Sigmoid colon (tissue), 6 donors: ENCODE measurements at regions not wholly inside any gene's neighbourhood (a gene's known extent, or its start where the extent isn't known, plus 50 kb on each side); places are given as distances from the start of the nearest gene placed in this dataset.

Experiments used
- DNase-seq: peaks from one replicate; pipeline ENCODE4 v3.0.0-alpha.2; 2019
- H3K27ac ChIP-seq, 4 donors: fragments of 200-600 bp; sonication (generic); one replicate each; pipeline ENCODE4 v1.5.1; 2016 to 2019; ENCODE audit warnings: mild to moderate bottlenecking in 1 of 4
- H3K27me3 ChIP-seq, 3 donors: fragments of 200-600 bp; sonication (generic); one replicate each; pipeline ENCODE4 v1.5.1; 2019; ENCODE audit warnings: mild to moderate bottlenecking in 1 of 3
- H3K36me3 ChIP-seq, 4 donors: fragments of 200-600 bp; sonication (generic); one replicate each; pipeline ENCODE4 v1.5.1; 2016 to 2019
- H3K4me1 ChIP-seq, 4 donors: fragments of 200-600 bp; sonication (generic); one replicate each; pipeline ENCODE4 v1.5.1; 2017 to 2019
- H3K4me3 ChIP-seq, 4 donors: fragments of 200-600 bp; sonication (generic); one replicate each; pipeline ENCODE4 v1.5.1; 2017 to 2019; ENCODE audit warnings: mild to moderate bottlenecking in 2 of 4, moderate library complexity in 1 of 4
- H3K9me3 ChIP-seq, 4 donors: fragments of 200-600 bp in 3 of 4; sonication (generic) in 3 of 4; one replicate each; pipeline versions ENCODE4 v1.5.1 to v1.6.1; 2013 to 2019
- EP300 ChIP-seq, 4 donors: sonication (generic); formaldehyde crosslinking; IDR thresholded peaks; one replicate each; pipeline ENCODE4 v1.6.1; 2017; ENCODE audit warnings: antibody characterized with exemption in 4 of 4
- POLR2A ChIP-seq, 2 donors: fragments of 450-650 bp; IDR thresholded peaks; one replicate each; pipeline ENCODE4 v1.6.1; 2016; ENCODE audit warnings: antibody characterized with exemption in 2 of 2, mild to moderate bottlenecking in 2 of 2, moderate library complexity in 2 of 2
- POLR2AphosphoS5 ChIP-seq, 4 donors: sonication (generic); formaldehyde crosslinking; IDR thresholded peaks; one replicate each; pipeline ENCODE4 v1.6.1; 2017; ENCODE audit warnings: antibody characterized with exemption in 4 of 4
- WGBS, 2 donors: extraction: QIAGEN DNeasy Blood & Tissue Kit; methylation state at CpG; one replicate each; pipeline ENCODE4 v1.1.7; 2013; 5-methylcytosine and 5-hydroxymethylcytosine counted together
- intact Hi-C: fragments of 100-400 bp; cut with DNase I; formaldehyde crosslinking; loops from one replicate; pipeline ENCODE4 v1.15.1; 2023
- TF ChIP-seq, protein P1 (sequence below), 4 experiments: fragments of 450-650 bp in 3 of 4; fragments of 200-600 bp in 1 of 4; IDR thresholded peaks; one replicate each; pipeline ENCODE4 v1.5.1; 2016 to 2019; ENCODE audit warnings: antibody characterized with exemption in 4 of 4, mild to moderate bottlenecking in 3 of 4, moderate library complexity in 2 of 4
- donor health status: healthy with polysubstance abuse.
- donor health status: healthy.

DNA sequence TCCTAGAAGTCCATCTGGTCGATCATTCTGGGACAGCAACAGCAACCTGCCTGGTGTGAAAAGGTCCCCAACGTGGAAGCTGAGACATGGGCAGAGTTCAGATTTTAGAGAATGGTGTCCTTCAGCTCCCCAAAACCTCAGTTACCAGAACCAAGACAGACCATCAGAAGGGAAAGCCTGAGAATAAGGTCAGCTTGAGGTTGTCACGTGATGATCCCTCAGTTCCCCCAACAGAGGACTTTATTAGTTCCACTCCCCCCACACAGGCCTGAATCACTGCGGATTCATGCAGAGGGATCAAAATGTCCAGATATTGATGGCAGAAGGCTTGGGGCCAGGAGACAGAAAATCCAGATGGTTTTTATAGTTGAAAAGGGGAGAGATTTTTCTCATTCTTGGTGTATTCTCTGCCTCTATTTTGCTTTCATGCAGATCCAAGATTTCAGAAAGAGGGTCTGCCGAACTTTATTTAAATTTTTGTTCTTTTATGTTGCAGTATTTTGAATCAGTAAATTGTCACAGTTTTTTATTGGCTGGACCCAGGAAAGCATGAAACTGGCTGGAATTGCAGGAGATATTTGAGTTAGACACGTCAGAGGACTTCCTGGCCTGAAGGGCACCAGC, 139.0 kb upstream of the NTM start:
- no peak for DNase-seq
- no peak overlapping the region for H3K4me3 ChIP-seq
- no peaks in the 10 kb centered on the region for H3K36me3 ChIP-seq
- 53 to 67% methylated on average over 6 of the region's 6 CpGs for WGBS, 2 donors
- intact Hi-C loops: no loop called here
- H3K27me3 ChIP-seq: no peaks in the 10 kb centered on the region
- H3K27ac ChIP-seq: no peak overlapping the region
- H3K4me1 ChIP-seq: no peaks in the 10 kb centered on the region
- H3K9me3 ChIP-seq: no peaks in the 10 kb centered on the region
- TF ChIP-seq EP300 (IDR thresholded peaks at IDR 0.05) (no peak), POLR2A (IDR thresholded peaks at IDR 0.05) (no peak), POLR2AphosphoS5 (IDR thresholded peaks at IDR 0.05) (no peak)

DNA sequence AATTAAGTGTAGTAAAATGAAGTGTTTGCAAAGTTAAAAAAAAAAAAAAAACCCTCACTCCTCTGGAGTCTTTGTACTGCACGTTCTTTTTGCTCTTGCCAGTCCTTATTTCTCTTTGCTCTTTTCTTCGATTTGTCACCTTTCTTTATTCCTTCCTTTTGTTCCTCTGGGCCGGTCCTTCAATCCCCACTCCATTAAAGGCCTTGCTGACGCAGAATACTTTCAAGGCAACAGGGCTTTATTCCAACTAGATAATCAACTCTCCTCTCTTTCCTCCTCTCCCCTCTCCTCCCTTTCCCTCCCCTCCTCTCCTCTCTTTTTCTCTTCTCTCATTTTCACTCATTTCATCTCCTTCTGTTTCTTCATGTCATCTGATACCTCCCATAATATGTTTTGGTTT, 138.2 kb upstream of the NTM start:
- H3K27ac ChIP-seq: no peak overlapping the region
- H3K9me3 ChIP-seq: no peaks in the 10 kb centered on the region
- intact Hi-C loops: no loop called here
- WGBS, 2 donors: 70 to 80% methylated on average over 4 of the region's 4 CpGs
- no peak overlapping the region for H3K4me3 ChIP-seq
- DNase-seq: no peak
- no peaks in the 10 kb centered on the region for H3K27me3 ChIP-seq
- H3K36me3 ChIP-seq: no peaks in the 10 kb centered on the region
- H3K4me1 ChIP-seq: no peaks in the 10 kb centered on the region
- no peak for TF ChIP-seq POLR2AphosphoS5 (IDR thresholded peaks at IDR 0.05)
- no peak for TF ChIP-seq POLR2A (IDR thresholded peaks at IDR 0.05)
- TF ChIP-seq EP300 (IDR thresholded peaks at IDR 0.05): no peak
- TF ChIP-seq, protein P1, sequence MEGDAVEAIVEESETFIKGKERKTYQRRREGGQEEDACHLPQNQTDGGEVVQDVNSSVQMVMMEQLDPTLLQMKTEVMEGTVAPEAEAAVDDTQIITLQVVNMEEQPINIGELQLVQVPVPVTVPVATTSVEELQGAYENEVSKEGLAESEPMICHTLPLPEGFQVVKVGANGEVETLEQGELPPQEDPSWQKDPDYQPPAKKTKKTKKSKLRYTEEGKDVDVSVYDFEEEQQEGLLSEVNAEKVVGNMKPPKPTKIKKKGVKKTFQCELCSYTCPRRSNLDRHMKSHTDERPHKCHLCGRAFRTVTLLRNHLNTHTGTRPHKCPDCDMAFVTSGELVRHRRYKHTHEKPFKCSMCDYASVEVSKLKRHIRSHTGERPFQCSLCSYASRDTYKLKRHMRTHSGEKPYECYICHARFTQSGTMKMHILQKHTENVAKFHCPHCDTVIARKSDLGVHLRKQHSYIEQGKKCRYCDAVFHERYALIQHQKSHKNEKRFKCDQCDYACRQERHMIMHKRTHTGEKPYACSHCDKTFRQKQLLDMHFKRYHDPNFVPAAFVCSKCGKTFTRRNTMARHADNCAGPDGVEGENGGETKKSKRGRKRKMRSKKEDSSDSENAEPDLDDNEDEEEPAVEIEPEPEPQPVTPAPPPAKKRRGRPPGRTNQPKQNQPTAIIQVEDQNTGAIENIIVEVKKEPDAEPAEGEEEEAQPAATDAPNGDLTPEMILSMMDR (IDR thresholded peaks at IDR 0.05): no peak

DNA sequence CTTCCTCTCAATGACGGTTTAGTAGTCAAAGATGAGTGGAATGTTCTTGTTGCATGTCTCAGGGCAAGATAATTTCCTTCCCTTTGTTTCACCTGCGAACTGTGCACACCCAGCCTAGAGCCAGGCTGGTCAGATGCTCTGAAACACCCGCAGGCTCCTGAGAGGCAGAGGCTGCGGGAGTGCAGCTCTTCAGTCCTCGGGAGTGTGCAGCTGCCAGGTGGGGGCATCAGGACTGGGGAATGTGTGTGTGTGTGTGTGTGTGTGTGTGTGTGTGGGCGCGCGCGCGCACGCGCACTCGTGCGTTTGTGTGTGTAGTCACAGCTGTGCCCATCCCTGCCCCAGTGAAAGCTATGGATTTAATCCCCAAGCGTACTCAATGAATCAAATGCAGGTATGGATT, 136.2 kb upstream of the NTM start:
- Histone ChIP-seq H3K9me3 (no peaks in the 10 kb centered on the region), H3K27ac (no peak overlapping the region), H3K4me1 (no peaks in the 10 kb centered on the region), H3K27me3 (no peaks in the 10 kb centered on the region), H3K4me3 (no peak overlapping the region), H3K36me3 (no peaks in the 10 kb centered on the region)
- TF ChIP-seq POLR2AphosphoS5 (IDR thresholded peaks at IDR 0.05): no peak
- TF ChIP-seq POLR2A (IDR thresholded peaks at IDR 0.05): no peak
- TF ChIP-seq, protein P1 (IDR thresholded peaks at IDR 0.05): no peak
- no peak for TF ChIP-seq EP300 (IDR thresholded peaks at IDR 0.05)
- WGBS, 2 donors: 83 to 84% methylated on average over 15 of the region's 15 CpGs
- no peak for DNase-seq
- intact Hi-C loops: no loop called here

DNA sequence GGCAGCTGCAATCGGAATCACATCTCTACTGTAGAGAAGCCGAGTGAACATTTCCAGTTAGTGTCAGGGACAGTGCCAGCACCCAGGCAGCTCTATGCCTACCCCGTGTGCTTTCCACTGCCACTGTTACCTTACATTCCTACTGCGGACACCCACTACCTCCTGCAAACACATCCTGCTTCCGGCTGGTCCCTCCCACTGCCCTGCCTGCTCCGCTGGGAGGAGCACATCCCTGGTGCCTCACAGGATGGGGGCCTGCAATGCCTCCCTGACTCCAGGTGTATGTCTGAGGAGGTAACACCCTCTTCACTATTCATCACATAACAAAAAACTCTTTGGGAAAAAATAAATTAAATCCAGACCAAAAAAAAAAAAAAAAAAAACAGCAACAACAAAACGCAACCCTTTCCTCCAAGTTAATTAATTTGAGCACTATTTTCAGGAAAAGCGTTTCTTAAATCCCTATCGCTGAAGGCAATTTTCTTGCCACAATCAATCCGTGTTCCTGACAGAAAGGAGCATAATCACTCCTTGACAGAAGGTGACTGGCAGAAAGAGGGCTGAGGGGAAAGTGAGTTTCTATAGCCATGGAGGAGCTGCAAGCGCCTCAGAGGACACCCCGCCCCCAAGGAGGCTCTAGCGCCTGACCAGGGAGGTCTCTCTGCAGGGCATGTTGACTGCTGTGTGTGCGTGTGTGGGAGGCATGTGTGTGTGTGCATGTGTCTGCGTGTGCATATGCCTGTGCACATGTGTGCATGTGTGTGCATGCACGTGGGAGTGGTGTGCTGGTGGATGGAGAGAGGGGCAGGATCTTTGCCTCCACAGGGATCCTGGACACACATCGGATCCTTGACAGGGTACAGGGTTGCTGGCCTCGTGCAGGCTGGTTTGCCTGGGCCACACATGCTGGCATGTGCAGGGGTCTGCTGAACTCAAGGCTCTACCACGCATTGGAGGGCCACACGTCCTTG, 134.8 kb upstream of the NTM start:
- H3K4me3 ChIP-seq: no peak overlapping the region
- intact Hi-C loops: no loop called here
- 66 to 74% methylated on average over 20 of the region's 20 CpGs for WGBS, 2 donors
- no peaks in the 10 kb centered on the region for H3K9me3 ChIP-seq
- H3K27ac ChIP-seq: no peak overlapping the region
- H3K36me3 ChIP-seq: no peaks in the 10 kb centered on the region
- no peaks in the 10 kb centered on the region for H3K27me3 ChIP-seq
- H3K4me1 ChIP-seq: peaks cover 0 to 2% (median 0%) of the 10 kb centered on the region in 4 donors
- no peak for DNase-seq
- TF ChIP-seq EP300 (IDR thresholded peaks at IDR 0.05): no peak
- TF ChIP-seq, protein P1 (IDR thresholded peaks at IDR 0.05): no peak
- TF ChIP-seq POLR2AphosphoS5 (IDR thresholded peaks at IDR 0.05): no peak
- TF ChIP-seq POLR2A (IDR thresholded peaks at IDR 0.05): no peak

DNA sequence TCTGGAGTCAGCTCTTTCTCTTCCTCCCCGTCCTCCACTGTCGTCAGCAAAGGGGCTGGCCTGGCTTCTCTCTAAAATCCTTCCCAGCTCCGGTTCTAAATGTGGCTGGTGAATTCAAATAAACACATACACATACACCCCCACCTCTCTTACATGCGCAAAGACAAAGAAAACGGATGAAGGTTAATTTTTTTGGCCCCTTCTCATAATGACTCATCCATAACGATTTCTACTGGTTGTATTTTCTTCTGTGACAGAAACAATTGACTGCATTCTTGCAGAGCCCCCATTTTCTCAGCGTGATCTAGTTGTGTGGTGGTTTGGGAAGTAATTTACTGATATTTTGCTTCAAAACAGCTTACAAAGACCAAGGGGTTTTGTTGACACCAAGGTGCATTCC, 130.0 kb upstream of the NTM start:
- Histone ChIP-seq H3K4me1 (peaks cover 0 to 9% (median 4%) of the 10 kb centered on the region in 4 donors), H3K27me3 (no peaks in the 10 kb centered on the region), H3K9me3 (no peaks in the 10 kb centered on the region), H3K27ac (no peak overlapping the region), H3K4me3 (no peak overlapping the region), H3K36me3 (no peaks in the 10 kb centered on the region)
- TF ChIP-seq EP300 (IDR thresholded peaks at IDR 0.05) (no peak), POLR2AphosphoS5 (IDR thresholded peaks at IDR 0.05) (no peak), POLR2A (IDR thresholded peaks at IDR 0.05) (no peak)
- TF ChIP-seq, protein P1 (IDR thresholded peaks at IDR 0.05): no peak
- DNase-seq: no peak
- intact Hi-C loops: loop anchor here (10.0 kb wide), 1 partner anchor 434 kb away; no protein-coding TSS in a partner anchor
- 70 to 73% methylated on average over 7 of the region's 7 CpGs for WGBS, 2 donors
